ENCODE measurements at regions not wholly inside any gene's neighbourhood (a gene's known extent, or its start where the extent isn't known, plus 50 kb on each side); places are given as distances from the start of the nearest gene placed in this dataset.

- TF ChIP-seq POLR2A (IDR thresholded peaks at IDR 0.05) (no peak), CTCF (IDR thresholded peaks at IDR 0.05) (no peak), POLR2AphosphoS5 (IDR thresholded peaks at IDR 0.05) (no peak), EP300 (IDR thresholded peaks at IDR 0.05) (no peak)
Measured at GRCh38 chr11:116543099-116543498, 229.7 kb downstream of the BUD13 start.

Measured in suprapubic skin (tissue), 4 donors.